GM18909 (cell line): ENCODE measurements at regions not wholly inside any gene's neighbourhood (a gene's known extent, or its start where the extent isn't known, plus 50 kb on each side); places are given as distances from the start of the nearest gene placed in this dataset.

Source experiments
- ATAC-seq: cut with Tn5 transposase; IDR thresholded peaks from one replicate; pipeline ENCODE4 v1.9.1; 2021; ENCODE audit warnings: mild to moderate bottlenecking; ENCODE audit not compliant: unreplicated experiment, poor library complexity

DNA sequence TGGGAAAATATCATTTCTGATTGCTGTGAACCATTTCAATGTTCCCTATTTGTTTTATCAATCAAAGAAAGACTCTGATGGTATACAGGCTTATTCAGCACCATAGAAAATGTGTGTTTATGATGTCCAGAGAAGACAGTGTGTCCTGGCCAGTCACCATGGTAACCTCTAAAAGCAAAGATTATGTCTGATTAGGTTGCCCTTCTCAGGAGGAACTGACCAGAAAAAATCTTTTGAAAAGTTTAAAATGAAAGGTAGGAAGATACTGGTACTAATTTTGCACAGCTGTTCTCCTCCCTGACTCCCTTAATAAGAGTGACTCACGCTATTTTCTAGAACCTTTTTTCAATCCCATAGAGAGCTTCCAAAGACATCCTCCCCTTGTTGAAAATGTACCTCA lies 391.8 kb upstream of the DCN start:
- no peak for ATAC-seq

DNA sequence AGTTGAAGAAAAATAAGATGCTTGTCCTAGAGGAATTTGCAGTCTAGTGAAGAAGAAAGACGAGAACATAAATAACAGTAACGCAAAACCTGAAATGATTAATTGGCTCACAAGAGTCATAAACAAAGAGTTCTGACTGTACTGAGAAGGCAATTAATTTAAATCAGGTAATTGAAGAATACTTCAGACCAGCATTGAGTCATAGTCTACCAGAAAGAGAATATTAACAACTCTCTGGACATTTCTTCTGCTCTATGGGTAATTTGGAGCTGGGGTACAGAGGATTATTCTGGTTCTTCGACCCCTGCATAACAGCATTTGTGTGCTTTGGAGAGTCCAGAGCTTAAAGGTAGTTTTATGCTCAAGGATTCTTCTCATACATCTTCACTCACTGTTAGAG lies 390.3 kb upstream of the DCN start:
- ATAC-seq = no peak

GRCh38 chr12:91567100-91567485 lies 384.5 kb upstream of the DCN start:
- ATAC-seq = no peak

DNA sequence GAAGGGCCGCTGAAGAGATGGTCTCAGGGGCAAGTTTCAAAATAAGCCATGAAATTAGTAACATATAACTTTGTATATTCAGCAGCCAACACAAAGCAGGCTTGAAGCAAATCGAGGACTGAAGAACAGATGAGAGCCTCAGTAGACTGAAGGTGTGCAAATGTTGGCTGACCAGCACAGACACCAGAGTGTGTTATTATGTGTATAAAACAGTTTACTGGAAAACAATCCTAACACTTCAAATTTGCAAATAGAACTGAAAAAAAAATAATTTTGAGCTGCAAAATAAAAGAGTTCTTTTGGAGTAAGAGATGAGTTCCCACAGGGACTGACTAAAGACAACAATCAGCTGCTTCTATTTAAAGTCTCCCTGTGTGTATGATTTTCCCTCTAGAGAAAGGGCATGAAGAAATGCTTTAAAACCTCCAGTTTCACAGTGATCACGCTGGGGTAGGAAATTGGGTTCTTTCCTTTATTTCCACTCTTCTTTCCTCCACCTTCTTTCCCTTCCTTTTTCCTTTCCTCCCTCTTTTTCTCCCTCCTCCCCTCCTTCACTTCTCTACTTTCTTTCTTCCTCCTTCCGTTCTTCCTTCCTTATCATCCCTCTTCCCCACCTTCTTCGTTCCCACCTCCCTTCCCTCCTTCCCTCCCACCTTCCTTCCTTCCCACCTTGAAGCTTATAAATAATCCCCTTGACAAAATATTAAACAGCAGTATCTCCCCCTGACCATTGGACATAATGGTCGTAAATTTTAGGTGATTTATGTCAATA lies 383.9 kb upstream of the DCN start:
- ATAC-seq = no peak

GRCh38 chr12:91565846-91566245 lies 383.2 kb upstream of the DCN start:
- no peak for ATAC-seq

DNA sequence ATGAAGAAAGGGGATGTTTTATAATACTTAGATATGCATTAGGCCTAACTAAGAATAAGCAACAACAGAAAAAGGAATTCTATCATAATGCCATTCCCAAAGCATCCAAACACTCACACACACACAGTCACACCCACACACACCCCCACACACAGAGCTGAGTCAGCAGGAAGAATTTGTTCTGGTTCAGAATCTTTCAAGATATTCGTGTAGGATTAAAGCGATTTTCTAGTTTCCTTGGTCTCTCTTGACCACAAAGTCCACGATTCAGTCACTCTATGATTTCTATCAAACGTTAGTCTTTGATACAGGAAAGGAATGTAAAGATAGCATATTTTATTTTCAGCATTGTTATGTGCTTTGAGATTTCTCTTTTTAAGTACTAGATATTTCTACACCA lies 382.6 kb upstream of the DCN start:
- no peak for ATAC-seq

DNA sequence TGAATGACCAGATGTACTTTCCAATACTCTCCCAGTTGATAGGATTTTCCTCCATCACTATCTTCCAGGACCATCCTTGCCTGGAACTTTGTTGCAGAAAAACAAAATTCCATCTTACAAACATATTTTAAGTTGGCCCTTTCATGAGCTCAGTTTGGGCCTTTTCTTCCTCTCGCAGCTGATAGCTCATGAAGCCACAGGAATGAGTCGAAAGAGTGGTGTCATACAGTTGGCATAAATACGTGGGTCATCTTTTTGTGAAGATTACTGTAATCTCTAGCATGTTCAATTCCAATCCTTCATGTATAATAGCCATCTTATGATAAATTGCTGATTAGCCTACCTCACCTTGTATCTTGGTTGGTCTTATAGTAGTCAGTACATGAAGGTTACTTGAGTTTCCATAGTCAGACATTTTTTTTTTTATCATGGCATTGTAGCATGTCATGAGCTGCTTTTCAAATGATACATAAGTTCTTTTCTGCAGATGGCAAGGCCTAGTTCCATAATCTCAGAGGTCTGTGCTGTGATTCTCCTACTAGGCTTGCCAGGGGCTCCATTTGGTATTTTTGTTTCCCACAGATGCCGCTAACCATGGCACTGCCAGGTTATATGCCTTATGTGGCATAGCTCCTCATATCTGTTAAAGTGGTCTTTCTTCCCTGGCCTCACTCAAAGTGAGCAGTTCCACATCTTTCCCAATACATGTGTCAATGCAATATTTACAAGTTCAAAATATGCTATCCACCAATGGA lies 380.6 kb upstream of the DCN start:
- no peak for ATAC-seq

DNA sequence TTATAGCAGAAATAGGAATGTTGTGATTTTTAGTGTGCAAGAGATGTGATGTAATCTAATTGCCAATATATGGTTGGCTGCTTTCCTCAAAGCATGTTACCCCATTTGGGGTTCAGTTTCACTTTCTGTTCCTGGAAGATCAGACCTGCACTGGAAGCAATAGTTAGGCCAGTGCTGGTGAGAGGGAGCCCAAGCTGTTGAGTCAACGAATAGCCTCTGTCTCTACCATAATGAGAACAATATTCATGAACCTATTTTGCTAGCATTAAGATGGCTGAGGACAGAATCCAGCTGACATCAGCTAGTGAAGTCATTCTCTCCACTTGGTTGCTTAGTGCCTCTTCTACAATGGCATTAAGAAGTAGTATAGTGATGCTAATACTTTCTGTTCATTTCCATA lies 379.9 kb upstream of the DCN start:
- ATAC-seq = peak; percentile 92

GRCh38 chr12:91561958-91562325 lies 379.3 kb upstream of the DCN start:
- no peak for ATAC-seq

DNA sequence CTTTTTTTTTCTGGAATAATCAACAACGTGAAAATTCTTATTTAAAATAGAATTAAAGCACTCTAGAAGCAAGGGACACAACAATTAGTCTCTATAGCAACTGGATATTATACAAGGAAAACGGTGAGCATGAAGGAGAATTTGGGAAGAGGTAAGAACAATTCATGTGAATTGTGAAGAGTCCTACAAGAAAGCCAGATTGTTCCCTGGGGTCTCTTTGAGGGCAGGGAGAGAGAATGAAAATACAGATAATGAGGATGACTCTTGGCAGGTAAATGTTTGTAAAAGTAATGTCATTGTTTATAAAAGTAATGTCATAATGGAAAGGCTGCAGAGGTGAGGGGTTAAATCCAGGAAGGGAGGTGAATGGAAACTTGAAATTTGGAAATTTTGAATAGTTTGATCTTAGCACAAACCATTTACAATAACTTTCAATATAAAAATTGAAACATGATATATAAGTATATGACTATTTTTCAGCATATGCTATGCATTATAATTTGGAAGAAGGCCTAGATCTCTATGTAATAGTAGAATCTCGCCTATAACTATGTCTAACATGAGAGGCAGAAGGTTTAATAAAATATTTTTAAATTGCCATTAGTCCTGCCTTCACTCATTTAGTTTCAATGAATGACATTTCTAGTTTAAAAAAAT lies 378.8 kb upstream of the DCN start:
- no peak for ATAC-seq

DNA sequence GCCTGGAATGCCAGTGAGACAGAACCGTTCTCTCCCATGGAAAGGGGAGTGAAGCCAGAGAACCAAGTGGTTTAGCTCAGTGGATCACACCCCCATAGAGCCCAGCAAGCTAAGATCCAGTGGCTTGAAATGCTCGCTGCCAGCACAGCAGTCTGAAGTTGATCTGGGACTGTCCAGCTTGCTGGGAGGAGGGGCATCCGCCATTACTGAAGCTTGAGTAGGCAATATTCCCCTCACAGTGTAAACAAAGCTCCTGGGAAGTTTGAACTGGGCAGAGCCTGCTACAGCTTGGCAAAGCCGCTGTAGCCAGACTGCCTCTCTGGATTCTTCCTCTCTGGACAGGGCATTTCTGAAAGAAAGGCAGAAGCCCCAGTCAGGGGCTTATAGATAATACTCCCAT lies 374.3 kb upstream of the DCN start:
- ATAC-seq = no peak

DNA sequence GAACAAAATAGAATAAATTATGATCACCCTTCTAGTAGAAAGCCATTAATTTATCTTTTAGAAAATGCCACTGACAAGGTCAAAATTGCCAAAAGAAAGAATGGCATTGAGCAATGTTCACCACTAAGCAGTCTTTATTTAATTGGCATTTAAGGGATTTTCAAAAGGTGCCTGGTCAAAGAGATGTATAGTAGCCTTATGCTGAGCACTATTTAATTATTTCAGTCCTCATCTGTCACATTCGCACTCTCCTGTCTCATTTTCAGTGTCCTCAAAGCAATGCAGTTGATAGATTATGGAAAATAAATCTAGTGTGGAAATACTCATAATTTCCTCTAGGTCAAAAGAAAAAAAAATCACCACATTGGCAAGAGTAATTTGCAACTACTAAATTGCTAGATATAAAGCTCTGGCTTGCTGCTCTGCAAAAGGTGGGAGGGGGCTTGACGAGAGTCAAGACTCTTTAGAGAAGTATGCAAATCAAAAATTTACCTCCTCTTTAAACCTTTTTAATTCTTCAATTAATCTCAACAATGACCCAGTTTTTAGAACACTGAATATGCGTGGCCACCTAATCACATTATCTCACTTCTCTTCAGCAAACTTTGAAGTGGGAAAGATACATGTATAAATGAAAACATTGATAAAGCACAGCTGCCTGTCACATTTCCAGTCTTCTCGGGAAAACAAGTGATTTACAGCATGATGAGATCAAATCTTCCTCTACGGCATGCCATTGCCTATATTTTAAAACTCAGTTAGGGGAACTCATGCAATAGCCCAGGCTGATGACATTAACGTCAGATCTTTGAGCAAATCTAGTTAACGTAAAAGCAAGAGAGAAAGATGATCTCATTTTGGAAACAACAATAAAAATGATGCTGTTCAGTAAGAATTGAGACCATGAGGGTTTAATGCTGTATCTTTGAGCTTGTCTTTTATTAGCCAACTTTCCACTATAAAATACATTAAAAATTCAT lies 373.1 kb upstream of the DCN start:
- no peak for ATAC-seq

DNA sequence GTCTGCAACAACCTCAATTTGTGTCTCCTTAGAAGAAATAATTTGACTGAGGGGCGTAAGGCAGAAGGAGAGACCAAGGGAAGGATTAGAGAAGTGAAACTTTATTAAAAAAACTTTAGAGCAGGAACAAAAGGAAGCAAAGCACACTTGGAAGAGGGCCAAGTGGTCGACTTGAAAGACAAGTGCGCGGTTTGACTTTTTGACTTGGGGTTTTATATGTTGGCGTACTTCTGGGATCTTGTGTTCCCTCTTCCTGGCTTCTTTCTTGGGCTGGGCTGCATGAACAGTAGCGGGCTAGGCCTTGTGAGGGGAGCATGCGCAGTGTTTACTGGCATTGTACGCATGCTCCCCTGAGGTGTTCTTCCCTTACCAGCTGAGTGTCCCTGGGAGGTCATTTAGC lies 369.3 kb upstream of the DCN start:
- no peak for ATAC-seq

DNA sequence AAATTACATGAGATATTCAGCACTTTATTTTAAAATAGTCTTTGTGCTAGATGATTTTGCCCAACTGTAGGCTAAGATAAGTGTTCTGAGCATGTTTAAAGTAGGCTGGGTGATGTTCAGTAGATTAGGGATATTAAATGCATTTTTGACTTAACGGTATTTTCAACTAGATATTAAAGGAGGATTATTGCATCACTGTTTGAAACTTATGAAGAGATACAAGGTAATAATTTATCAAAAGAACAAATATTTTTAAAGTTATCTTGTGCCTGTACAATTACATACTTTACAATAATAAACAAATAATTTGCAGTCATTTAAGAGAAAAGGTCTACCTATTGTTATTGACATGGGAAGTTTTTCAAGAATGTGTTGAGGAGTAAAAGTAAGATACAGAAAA lies 368.6 kb upstream of the DCN start:
- ATAC-seq = no peak

GRCh38 chr12:91542666-91543065 lies 360.0 kb upstream of the DCN start:
- no peak for ATAC-seq

DNA sequence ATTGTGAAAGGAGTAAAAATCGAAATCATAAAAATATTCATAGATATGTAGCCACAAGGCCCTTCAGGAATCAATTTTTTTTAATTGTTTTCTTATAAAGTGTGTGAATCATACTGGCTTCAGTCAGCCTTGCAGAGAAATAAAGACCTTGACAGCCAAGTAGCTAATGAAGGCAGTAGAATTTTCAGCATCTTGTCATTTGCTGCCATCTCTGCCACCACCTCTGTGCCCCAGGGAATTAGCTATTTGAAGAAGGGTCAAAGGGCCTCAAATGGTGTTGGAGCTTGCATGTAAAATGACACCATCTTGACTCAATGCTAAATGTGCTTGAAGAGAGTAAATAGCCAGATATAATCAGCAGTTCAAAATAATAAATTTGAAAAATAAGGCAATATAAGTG lies 359.4 kb upstream of the DCN start:
- ATAC-seq = no peak

DNA sequence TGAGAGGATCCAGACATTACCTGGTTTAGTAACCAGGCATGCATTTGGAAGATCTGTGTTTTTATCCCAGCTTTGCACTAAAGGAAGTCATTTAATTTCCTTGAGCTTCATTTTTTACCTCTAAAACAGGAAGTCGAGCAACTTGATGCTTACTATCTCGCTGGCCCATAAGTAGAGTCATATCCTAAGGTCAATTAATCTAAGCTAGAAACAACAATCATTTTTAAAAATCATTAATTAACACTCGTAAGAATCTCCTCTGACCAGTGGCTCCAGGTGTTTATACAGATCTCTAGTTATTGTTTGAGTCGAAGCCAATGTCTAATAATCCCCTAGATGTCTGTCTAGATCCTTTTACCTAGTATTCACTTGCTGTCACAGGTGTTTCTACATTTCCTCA lies 355.8 kb upstream of the DCN start:
- ATAC-seq = no peak

GRCh38 chr12:91533366-91533765 lies 350.7 kb upstream of the DCN start:
- ATAC-seq = no peak

DNA sequence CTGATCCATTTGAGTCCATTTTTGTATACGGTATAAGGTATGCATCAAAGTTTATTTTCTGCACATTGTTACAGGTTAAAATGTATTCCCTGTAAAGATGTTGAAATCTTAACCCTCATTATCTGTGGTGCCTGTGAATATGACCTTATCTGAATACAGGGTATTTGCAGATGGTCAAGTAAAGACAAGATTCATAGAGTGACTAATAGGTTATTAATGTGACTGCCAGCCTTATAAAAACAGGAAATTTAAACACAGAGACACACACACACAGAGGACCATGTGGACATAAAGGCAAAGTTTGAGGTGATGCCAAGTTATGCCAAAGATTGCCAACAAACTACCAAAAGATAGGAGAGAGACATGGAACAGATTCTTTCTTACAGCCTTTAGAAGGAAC lies 347.2 kb upstream of the DCN start:
- no peak for ATAC-seq

DNA sequence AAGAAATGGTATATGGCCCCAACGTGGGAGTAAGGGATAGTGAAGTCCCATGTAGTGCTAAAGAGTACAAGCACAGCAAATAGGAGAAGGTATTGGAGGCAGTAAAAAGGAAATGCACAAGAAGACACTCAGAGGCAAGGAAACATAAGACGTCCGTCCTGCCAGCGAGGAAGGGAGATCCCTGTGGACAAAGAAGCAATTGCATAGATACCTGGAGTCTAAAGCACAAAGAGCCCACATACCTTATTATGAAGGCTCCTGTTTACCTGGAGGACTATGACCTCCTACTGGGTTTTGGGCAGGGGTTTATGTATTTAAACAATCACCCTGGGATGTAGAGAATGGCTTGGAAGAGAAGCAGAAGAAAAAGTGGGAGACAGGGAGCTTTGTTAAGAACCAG lies 341.2 kb upstream of the DCN start:
- ATAC-seq = no peak

DNA sequence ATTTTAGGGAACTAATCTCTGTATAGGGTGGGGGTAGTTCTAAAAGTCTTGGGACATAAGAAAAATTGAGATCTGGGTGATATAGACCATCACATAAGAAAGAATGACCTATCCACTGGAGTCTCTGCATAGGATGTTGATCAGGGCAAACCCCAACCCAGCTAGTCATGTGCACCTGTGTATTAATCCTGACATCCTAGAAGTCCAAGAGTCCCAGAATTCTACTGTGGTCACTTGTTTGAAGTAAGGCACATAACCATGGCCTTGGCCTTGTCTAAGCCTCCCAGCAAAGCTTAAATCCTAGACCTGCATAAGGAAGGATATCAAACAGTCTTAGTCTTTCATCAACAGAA lies 334.1 kb upstream of the DCN start:
- ATAC-seq = no peak
